ENCODE measurements at regions not wholly inside any gene's neighbourhood (a gene's known extent, or its start where the extent isn't known, plus 50 kb on each side); places are given as distances from the start of the nearest gene placed in this dataset.

DNA sequence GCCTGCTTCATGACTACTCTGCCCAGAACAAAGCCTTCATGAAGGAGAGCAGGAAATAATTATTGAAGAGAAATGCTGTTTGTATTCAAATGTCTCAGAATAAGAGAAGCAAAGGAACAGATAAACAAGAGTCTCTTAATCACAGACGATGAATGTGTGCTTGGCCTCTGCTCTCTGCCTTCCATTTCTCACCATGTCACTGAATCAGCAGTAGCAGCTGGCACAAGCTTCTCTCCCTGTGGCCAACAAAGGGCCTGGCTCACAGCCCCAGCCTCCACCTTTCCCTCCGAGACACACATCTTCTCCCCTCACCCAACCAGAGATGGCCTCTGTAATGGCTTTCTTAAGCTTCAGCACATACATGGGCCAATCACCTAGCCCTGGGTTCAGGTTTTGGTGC is 128.1 kb upstream of the SLIT3 start:
- in situ Hi-C loops (cut with HindIII; ENCODE audit: extremely low pct_ligation_motif_present, low pct_unique_long_range_greater_than_20kb), result no loop called here
- ChIA-PET CTCF (ENCODE audit: low intra/inter-chr PET ratio, low total read pairs) (no interaction called here), POLR2A (no interaction called here)
- no peak overlapping the region for H3K27ac ChIP-seq (ENCODE audit: extremely low read length, insufficient read depth, low read length)
- H3K79me2 ChIP-seq (ENCODE audit: insufficient read depth, low read length), result no peaks in the 10 kb centered on the region
- H4K20me1 ChIP-seq (ENCODE audit: insufficient read depth, low read length), result no peaks in the 10 kb centered on the region
- no TSS peak for BruUV-seq (replicated peaks)
- intact Hi-C loops (cut with micrococcal nuclease; ENCODE audit: unreplicated experiment), result no loop called here
- H3K4me2 ChIP-seq (ENCODE audit: low read depth, low read length), result no peak overlapping the region
- 15% methylated on average over 2 of the region's 2 CpGs for WGBS (ENCODE audit: low lambda C conversion rate)
- no peaks in the 10 kb centered on the region for H3K36me3 ChIP-seq (replicated peaks in 1 of 2; ENCODE audit: control insufficient read depth in 1 of 2, insufficient read depth in 2 of 2, low read length in 2 of 2)
- DNase-seq (ENCODE audit: low spot score) (no peak), FAIRE-seq (no peak), ATAC-seq (no peak)
- H2AFZ ChIP-seq (ENCODE audit: low read length), result no peak overlapping the region
- H3K4me1 ChIP-seq (ENCODE audit: insufficient read depth, low read length), result no peaks in the 10 kb centered on the region
- no peak overlapping the region for H3K9ac ChIP-seq (ENCODE audit: insufficient read depth, low read depth, low read length)
- no peak overlapping the region for H3K4me3 ChIP-seq (replicated peaks in 1 of 3; ENCODE audit: insufficient read depth in 1 of 3, low read depth in 2 of 3, low read length in 3 of 3)
- H3K27me3 ChIP-seq (ENCODE audit: control insufficient read depth in 1 of 2, insufficient read depth in 2 of 2, low read length in 2 of 2), result no peaks in the 10 kb centered on the region
- H3K9me3 ChIP-seq (ENCODE audit: low read length), result no peaks in the 10 kb centered on the region
- TF ChIP-seq MAFF (IDR thresholded peaks at IDR 0.05; ENCODE audit: low read depth, low read length), result no peak
- no peak for TF ChIP-seq ZNF816 (CRISPR knock-in tag; IDR thresholded peaks at IDR 0.05; ENCODE audit: borderline replicate concordance)
- no peak for TF ChIP-seq ZMYM2 (CRISPR knock-in tag; IDR thresholded peaks at IDR 0.05)
- TF ChIP-seq, protein P1, sequence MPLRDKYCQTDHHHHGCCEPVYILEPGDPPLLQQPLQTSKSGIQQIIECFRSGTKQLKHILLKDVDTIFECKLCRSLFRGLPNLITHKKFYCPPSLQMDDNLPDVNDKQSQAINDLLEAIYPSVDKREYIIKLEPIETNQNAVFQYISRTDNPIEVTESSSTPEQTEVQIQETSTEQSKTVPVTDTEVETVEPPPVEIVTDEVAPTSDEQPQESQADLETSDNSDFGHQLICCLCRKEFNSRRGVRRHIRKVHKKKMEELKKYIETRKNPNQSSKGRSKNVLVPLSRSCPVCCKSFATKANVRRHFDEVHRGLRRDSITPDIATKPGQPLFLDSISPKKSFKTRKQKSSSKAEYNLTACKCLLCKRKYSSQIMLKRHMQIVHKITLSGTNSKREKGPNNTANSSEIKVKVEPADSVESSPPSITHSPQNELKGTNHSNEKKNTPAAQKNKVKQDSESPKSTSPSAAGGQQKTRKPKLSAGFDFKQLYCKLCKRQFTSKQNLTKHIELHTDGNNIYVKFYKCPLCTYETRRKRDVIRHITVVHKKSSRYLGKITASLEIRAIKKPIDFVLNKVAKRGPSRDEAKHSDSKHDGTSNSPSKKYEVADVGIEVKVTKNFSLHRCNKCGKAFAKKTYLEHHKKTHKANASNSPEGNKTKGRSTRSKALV (CRISPR knock-in tag; IDR thresholded peaks at IDR 0.05), result no peak
- no peak for TF ChIP-seq MED1 (CRISPR knock-in tag; IDR thresholded peaks at IDR 0.05)
- TF ChIP-seq NBN (conservative IDR thresholded peaks at IDR 0.05), result no peak
- TF ChIP-seq MEIS2 (CRISPR knock-in tag; IDR thresholded peaks at IDR 0.05), result no peak
- TF ChIP-seq SMARCC2 (IDR thresholded peaks at IDR 0.05), result no peak
- TF ChIP-seq, protein P2, sequence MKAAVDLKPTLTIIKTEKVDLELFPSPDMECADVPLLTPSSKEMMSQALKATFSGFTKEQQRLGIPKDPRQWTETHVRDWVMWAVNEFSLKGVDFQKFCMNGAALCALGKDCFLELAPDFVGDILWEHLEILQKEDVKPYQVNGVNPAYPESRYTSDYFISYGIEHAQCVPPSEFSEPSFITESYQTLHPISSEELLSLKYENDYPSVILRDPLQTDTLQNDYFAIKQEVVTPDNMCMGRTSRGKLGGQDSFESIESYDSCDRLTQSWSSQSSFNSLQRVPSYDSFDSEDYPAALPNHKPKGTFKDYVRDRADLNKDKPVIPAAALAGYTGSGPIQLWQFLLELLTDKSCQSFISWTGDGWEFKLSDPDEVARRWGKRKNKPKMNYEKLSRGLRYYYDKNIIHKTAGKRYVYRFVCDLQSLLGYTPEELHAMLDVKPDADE (CRISPR knock-in tag; IDR thresholded peaks at IDR 0.05), result no peak
- no peak for TF ChIP-seq FOXJ3 (CRISPR knock-in tag; IDR thresholded peaks at IDR 0.05; ENCODE audit: borderline replicate concordance)
- no peak for TF ChIP-seq ZNF790 (CRISPR knock-in tag; IDR thresholded peaks at IDR 0.05; ENCODE audit: borderline replicate concordance)
- TF ChIP-seq, protein P3, sequence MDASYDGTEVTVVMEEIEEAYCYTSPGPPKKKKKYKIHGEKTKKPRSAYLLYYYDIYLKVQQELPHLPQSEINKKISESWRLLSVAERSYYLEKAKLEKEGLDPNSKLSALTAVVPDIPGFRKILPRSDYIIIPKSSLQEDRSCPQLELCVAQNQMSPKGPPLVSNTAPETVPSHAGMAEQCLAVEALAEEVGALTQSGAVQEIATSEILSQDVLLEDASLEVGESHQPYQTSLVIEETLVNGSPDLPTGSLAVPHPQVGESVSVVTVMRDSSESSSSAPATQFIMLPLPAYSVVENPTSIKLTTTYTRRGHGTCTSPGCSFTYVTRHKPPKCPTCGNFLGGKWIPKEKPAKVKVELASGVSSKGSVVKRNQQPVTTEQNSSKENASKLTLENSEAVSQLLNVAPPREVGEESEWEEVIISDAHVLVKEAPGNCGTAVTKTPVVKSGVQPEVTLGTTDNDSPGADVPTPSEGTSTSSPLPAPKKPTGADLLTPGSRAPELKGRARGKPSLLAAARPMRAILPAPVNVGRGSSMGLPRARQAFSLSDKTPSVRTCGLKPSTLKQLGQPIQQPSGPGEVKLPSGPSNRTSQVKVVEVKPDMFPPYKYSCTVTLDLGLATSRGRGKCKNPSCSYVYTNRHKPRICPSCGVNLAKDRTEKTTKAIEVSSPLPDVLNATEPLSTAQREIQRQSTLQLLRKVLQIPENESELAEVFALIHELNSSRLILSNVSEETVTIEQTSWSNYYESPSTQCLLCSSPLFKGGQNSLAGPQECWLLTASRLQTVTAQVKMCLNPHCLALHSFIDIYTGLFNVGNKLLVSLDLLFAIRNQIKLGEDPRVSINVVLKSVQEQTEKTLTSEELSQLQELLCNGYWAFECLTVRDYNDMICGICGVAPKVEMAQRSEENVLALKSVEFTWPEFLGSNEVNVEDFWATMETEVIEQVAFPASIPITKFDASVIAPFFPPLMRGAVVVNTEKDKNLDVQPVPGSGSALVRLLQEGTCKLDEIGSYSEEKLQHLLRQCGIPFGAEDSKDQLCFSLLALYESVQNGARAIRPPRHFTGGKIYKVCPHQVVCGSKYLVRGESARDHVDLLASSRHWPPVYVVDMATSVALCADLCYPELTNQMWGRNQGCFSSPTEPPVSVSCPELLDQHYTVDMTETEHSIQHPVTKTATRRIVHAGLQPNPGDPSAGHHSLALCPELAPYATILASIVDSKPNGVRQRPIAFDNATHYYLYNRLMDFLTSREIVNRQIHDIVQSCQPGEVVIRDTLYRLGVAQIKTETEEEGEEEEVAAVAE (CRISPR knock-in tag; IDR thresholded peaks at IDR 0.05; ENCODE audit: borderline replicate concordance), result no peak
- TF ChIP-seq TBX2 (CRISPR knock-in tag; IDR thresholded peaks at IDR 0.05; ENCODE audit: borderline replicate concordance), result no peak
- no peak for TF ChIP-seq SRY (CRISPR knock-in tag; IDR thresholded peaks at IDR 0.05)
- TF ChIP-seq FIP1L1 (IDR thresholded peaks at IDR 0.05; ENCODE audit: borderline replicate concordance, insufficient read depth, low read depth, low read length), result no peak
- TF ChIP-seq EED (CRISPR knock-in tag; IDR thresholded peaks at IDR 0.05), result no peak
- TF ChIP-seq, protein P4, sequence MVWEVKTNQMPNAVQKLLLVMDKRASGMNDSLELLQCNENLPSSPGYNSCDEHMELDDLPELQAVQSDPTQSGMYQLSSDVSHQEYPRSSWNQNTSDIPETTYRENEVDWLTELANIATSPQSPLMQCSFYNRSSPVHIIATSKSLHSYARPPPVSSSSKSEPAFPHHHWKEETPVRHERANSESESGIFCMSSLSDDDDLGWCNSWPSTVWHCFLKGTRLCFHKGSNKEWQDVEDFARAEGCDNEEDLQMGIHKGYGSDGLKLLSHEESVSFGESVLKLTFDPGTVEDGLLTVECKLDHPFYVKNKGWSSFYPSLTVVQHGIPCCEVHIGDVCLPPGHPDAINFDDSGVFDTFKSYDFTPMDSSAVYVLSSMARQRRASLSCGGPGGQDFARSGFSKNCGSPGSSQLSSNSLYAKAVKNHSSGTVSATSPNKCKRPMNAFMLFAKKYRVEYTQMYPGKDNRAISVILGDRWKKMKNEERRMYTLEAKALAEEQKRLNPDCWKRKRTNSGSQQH (CRISPR knock-in tag; IDR thresholded peaks at IDR 0.05; ENCODE audit: low read depth), result no peak

All from HepG2 (cell line).